IMR-90 (cell line): ENCODE measurements at regions not wholly inside any gene's neighbourhood (a gene's known extent, or its start where the extent isn't known, plus 50 kb on each side); places are given as distances from the start of the nearest gene placed in this dataset.

Source experiments
- ATAC-seq: fragments of 200-7000 bp; cut with Tn5 transposase; 2 replicates; pipeline ENCODE4 v1.9.1; 2020; ENCODE audit warnings: low read depth, mild to moderate bottlenecking, moderate library complexity
- BruUV-seq: library from RNA; stranded (reverse); fragments of 400-500 nt; replicated peaks from 2 replicates; lab custom pipeline; 2021; lab: Mats Ljungman, UMichigan
- CTCF ChIA-PET: fragments of 300-600 bp; formaldehyde crosslinking; extraction: SDS; loops from one replicate; lab custom pipeline; 2021; ENCODE audit warnings: antibody characterized with exemption; lab: Yijun Ruan, JAX
- POLR2A ChIA-PET: fragments of 300-600 bp; sonication (Branson Sonifier 250); formaldehyde crosslinking; loops from one replicate; lab custom pipeline; 2022; ENCODE audit warnings: antibody characterized with exemption; ENCODE audit not compliant: unreplicated experiment; lab: Charles Lee
- DNase-seq: peaks from one replicate; pipeline ENCODE4 v3.0.0; 2013
- H2AFZ ChIP-seq: replicated peaks from 2 replicates; pipeline ENCODE3; 2013; ENCODE audit warnings: low read length, mild to moderate bottlenecking; ENCODE audit not compliant: poor library complexity
- H2AK5ac ChIP-seq: 2 replicates; pipeline ENCODE4 v1.6.1; 2013; ENCODE audit warnings: low read depth, low read length, inconsistent platforms
- H2AK9ac ChIP-seq: replicated peaks from 2 replicates; pipeline ENCODE3; 2013; ENCODE audit warnings: mild to moderate bottlenecking, low read depth, low read length, moderate library complexity; ENCODE audit not compliant: poor library complexity
- H2BK120ac ChIP-seq: 2 replicates; pipeline ENCODE4 v1.6.1; 2013; ENCODE audit warnings: low read depth, low read length, inconsistent platforms
- H2BK15ac ChIP-seq: 3 replicates; pipeline ENCODE4 v1.6.1; 2013; ENCODE audit warnings: low read depth, low read length, inconsistent platforms
- H2BK20ac ChIP-seq: 2 replicates; pipeline ENCODE4 v1.6.1; 2013; ENCODE audit warnings: low read depth, mild to moderate bottlenecking, inconsistent platforms, low read length, moderate library complexity
- H2BK5ac ChIP-seq: 2 replicates; pipeline ENCODE4 v1.6.1; 2013; ENCODE audit warnings: mild to moderate bottlenecking, low read depth, low read length, inconsistent platforms; ENCODE audit not compliant: poor library complexity, severe bottlenecking
- H3K14ac ChIP-seq: replicated peaks from 2 replicates; pipeline ENCODE4 v1.6.1; 2013; ENCODE audit warnings: low read depth, low read length, inconsistent platforms
- H3K18ac ChIP-seq: 2 replicates; pipeline ENCODE4 v1.6.1; 2013; ENCODE audit warnings: low read depth, low read length, control low read depth
- H3K23ac ChIP-seq: 2 replicates; pipeline ENCODE4 v1.6.1; 2013; ENCODE audit warnings: low read depth, low read length, inconsistent platforms
- H3K27ac ChIP-seq: 2 replicates; pipeline ENCODE4 v1.5.1; 2013; ENCODE audit warnings: mild to moderate bottlenecking, control low read depth, low read length; ENCODE audit not compliant: insufficient read depth
- H3K27me3 ChIP-seq: 2 replicates; pipeline ENCODE4 v1.6.1; 2013; ENCODE audit warnings: low read length; ENCODE audit not compliant: control insufficient read depth, insufficient read depth
- H3K36me3 ChIP-seq: 2 replicates; pipeline ENCODE4 v1.6.1; 2013; ENCODE audit warnings: low read length, mixed read lengths; ENCODE audit not compliant: control insufficient read depth, insufficient read depth
- H3K4ac ChIP-seq: 2 replicates; pipeline ENCODE4 v1.6.1; 2013; ENCODE audit warnings: low read depth, low read length, inconsistent platforms
- H3K4me1 ChIP-seq: 2 replicates; pipeline ENCODE4 v1.6.1; 2013; ENCODE audit warnings: low read length, mixed read lengths; ENCODE audit not compliant: control insufficient read depth, insufficient read depth
- H3K4me2 ChIP-seq: 2 replicates; pipeline ENCODE4 v1.6.1; 2013; ENCODE audit warnings: low read depth, mild to moderate bottlenecking, control low read depth, low read length, moderate library complexity
- H3K4me3 ChIP-seq: 2 replicates; pipeline ENCODE4 v1.5.1; 2013; ENCODE audit warnings: low read depth, mild to moderate bottlenecking, control low read depth, low read length, moderate library complexity; ENCODE audit not compliant: insufficient read depth
- H3K56ac ChIP-seq: 2 replicates; pipeline ENCODE4 v1.6.1; 2013; ENCODE audit warnings: low read length, inconsistent platforms; ENCODE audit not compliant: insufficient read depth; ENCODE audit errors: extremely low read depth
- H3K79me1 ChIP-seq, 2 experiments: 2 replicates each; pipeline ENCODE4 v1.6.1; 2013; ENCODE audit warnings: low read length in 2 of 2, inconsistent platforms in 1 of 2, low read depth in 1 of 2
- H3K9ac ChIP-seq: 2 replicates; pipeline ENCODE4 v1.6.1; 2013; ENCODE audit warnings: low read depth, low read length, control low read depth
- H3K9me1 ChIP-seq: 2 replicates; pipeline ENCODE4 v1.6.1; 2013; ENCODE audit warnings: low read length, inconsistent platforms; ENCODE audit not compliant: insufficient read depth
- H3K9me3 ChIP-seq: 2 replicates; pipeline ENCODE4 v1.6.1; 2013; ENCODE audit warnings: low read length; ENCODE audit not compliant: control insufficient read depth, insufficient read depth
- H4K20me1 ChIP-seq: 2 replicates; pipeline ENCODE4 v1.6.1; 2013; ENCODE audit warnings: low read length, inconsistent platforms; ENCODE audit not compliant: insufficient read depth
- H4K5ac ChIP-seq: 2 replicates; pipeline ENCODE4 v1.6.1; 2013; ENCODE audit warnings: mild to moderate bottlenecking, low read depth, low read length, control low read depth
- H4K8ac ChIP-seq, 2 experiments: 2 replicates each; pipeline ENCODE4 v1.6.1; 2013; ENCODE audit warnings: low read depth in 2 of 2, low read length in 2 of 2, control low read depth in 1 of 2, inconsistent platforms in 1 of 2
- H4K91ac ChIP-seq: 2 replicates; pipeline ENCODE4 v1.6.1; 2013; ENCODE audit warnings: low read depth, low read length, inconsistent platforms; ENCODE audit not compliant: insufficient read depth
- BHLHE40 ChIP-seq: fragments of 150-350 bp; IDR thresholded peaks from 2 replicates; pipeline ENCODE4 v1.6.1; 2016; ENCODE audit warnings: mild to moderate bottlenecking, low read depth, low read length
- CEBPB ChIP-seq: IDR thresholded peaks from 2 replicates; pipeline ENCODE4 v1.6.1; 2012; ENCODE audit warnings: low read depth, low read length, improper control_type of control experiment
- CHD1 ChIP-seq: IDR thresholded peaks from 2 replicates; pipeline ENCODE4 v1.6.1; 2012; ENCODE audit warnings: low read depth, low read length, improper control_type of control experiment
- FOS ChIP-seq: fragments of 150-350 bp; IDR thresholded peaks from 2 replicates; pipeline ENCODE4 v1.6.1; 2016; ENCODE audit warnings: low read depth, low read length
- MAFK ChIP-seq: IDR thresholded peaks from 2 replicates; pipeline ENCODE4 v1.6.1; 2012; ENCODE audit warnings: low read depth, low read length, improper control_type of control experiment
- MAZ ChIP-seq: IDR thresholded peaks from 2 replicates; pipeline ENCODE4 v1.6.1; 2012; ENCODE audit warnings: low read depth, mild to moderate bottlenecking, low read length, improper control_type of control experiment, moderate library complexity, borderline replicate concordance
- MXI1 ChIP-seq: IDR thresholded peaks from 2 replicates; pipeline ENCODE4 v1.6.1; 2012; ENCODE audit warnings: low read depth, mild to moderate bottlenecking, low read length, moderate library complexity, borderline replicate concordance
- NFE2L2 ChIP-seq: fragments of 150-350 bp; IDR thresholded peaks from 2 replicates; pipeline ENCODE4 v1.6.1; 2016; ENCODE audit warnings: low read depth, mild to moderate bottlenecking, low read length
- POLR2A ChIP-seq: IDR thresholded peaks from 2 replicates; pipeline ENCODE4 v1.6.1; 2012; ENCODE audit warnings: mild to moderate bottlenecking, low read depth, low read length
- RAD21 ChIP-seq: IDR thresholded peaks from 2 replicates; pipeline ENCODE4 v1.6.1; 2012; ENCODE audit warnings: low read length, improper control_type of control experiment
- RCOR1 ChIP-seq: IDR thresholded peaks from 2 replicates; pipeline ENCODE4 v1.6.1; 2012; ENCODE audit warnings: mild to moderate bottlenecking, low read length, improper control_type of control experiment; ENCODE audit not compliant: insufficient replicate concordance
- RFX5 ChIP-seq: IDR thresholded peaks from 2 replicates; pipeline ENCODE4 v1.8.0; 2012; ENCODE audit warnings: low read depth, mild to moderate bottlenecking, low read length, moderate library complexity
- SMC3 ChIP-seq: fragments of 150-350 bp; IDR thresholded peaks from 2 replicates; pipeline ENCODE4 v1.6.1; 2016; ENCODE audit warnings: low read depth, mild to moderate bottlenecking, antibody characterized with exemption, low read length, moderate library complexity
- whole genome bisulfite sequencing, 2 experiments: methylation state at CpG; one replicate each; pipeline versions ENCODE4 v1.1.5 to v1.1.7; 2013; ENCODE audit warnings: missing lambda C conversion rate in 2 of 2; ENCODE audit not compliant: insufficient read length in 1 of 2; ENCODE audit errors: extremely low coverage in 2 of 2; 5-methylcytosine and 5-hydroxymethylcytosine counted together
- dilution Hi-C: fragments of 300-500 bp; cut with HindIII; formaldehyde crosslinking; loops from one replicate; pipeline ENCODE4 v1.14.3; 2018; ENCODE audit warnings: low sequenced_read_pairs; ENCODE audit not compliant: unreplicated experiment
- in situ Hi-C: fragments of 300-500 bp; cut with MboI; formaldehyde crosslinking; loops from 3 replicates; pipeline ENCODE4 v1.14.3; 2019; ENCODE audit warnings: low sequenced_read_pairs, inconsistent platforms, mixed read lengths
- intact Hi-C: fragments of 100-400 bp; cut with micrococcal nuclease; formaldehyde crosslinking; loops from 2 replicates; pipeline ENCODE4 v1.10.0; 2022
- TF ChIP-seq, protein P1 (sequence below): fragments of 150-350 bp; IDR thresholded peaks from 2 replicates; pipeline ENCODE4 v1.6.1; 2017; ENCODE audit warnings: mild to moderate bottlenecking, antibody characterized with exemption, low read length, low read depth
- TF ChIP-seq, protein P2 (sequence below): conservative IDR thresholded peaks from 2 replicates; pipeline ENCODE4 v1.5.1; 2012; ENCODE audit warnings: mild to moderate bottlenecking, low read depth, low read length, improper control_type of control experiment
- TF ChIP-seq, protein P3 (sequence below): fragments of 150-350 bp; IDR thresholded peaks from 2 replicates; pipeline ENCODE4 v1.6.1; 2016; ENCODE audit warnings: low read depth, mild to moderate bottlenecking, low read length, moderate library complexity, borderline replicate concordance

DNA sequence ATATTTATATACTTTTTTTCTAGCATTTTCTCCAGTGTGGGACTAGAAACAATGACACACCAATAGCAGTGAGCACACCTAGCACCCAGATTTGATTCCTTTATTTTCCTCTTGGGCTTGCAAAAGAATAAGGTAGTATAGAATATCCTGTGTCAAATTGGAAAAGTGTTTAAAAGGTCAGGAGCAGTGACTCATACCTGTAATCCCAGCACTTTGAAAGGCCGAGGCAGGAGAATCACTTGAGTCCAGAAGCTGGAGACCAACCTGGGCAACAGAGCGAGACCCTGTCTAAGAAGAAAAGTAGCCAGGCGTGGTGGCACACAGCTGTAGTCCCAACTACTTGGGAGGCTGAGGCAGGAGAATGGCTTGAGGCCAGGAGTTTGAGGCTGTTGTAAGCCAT, 53.8 kb upstream of the SGPP1 start:
- no peak overlapping the region for H2BK20ac ChIP-seq
- H3K4me1 ChIP-seq, result no peaks in the 10 kb centered on the region
- H2AFZ ChIP-seq, result no peak overlapping the region
- ATAC-seq (no peak), DNase-seq (no peak)
- no peak overlapping the region for H4K91ac ChIP-seq
- no peak overlapping the region for H3K14ac ChIP-seq
- H4K20me1 ChIP-seq, result no peaks in the 10 kb centered on the region
- in situ Hi-C loops, result loop anchor here (25.0 kb wide), 1 partner anchor 1619 kb away; no protein-coding TSS in a partner anchor
- no peak overlapping the region for H3K9ac ChIP-seq
- H3K4me2 ChIP-seq, result no peak overlapping the region
- H2BK15ac ChIP-seq, result no peak overlapping the region
- H3K4ac ChIP-seq, result no peak overlapping the region
- no peaks in the 10 kb centered on the region for H3K9me3 ChIP-seq
- H3K36me3 ChIP-seq, result no peaks in the 10 kb centered on the region
- no peaks in the 10 kb centered on the region for H3K27me3 ChIP-seq
- H3K79me1 ChIP-seq, result no peaks in the 10 kb centered on the region
- ChIA-PET CTCF (no interaction called here), POLR2A (no interaction called here)
- no peak overlapping the region for H4K8ac ChIP-seq
- no peak overlapping the region for H2AK9ac ChIP-seq
- no peak overlapping the region for H3K18ac ChIP-seq
- no peak overlapping the region for H2BK120ac ChIP-seq
- no peak overlapping the region for H3K23ac ChIP-seq
- no peak overlapping the region for H3K4me3 ChIP-seq
- no peak overlapping the region for H2AK5ac ChIP-seq
- dilution Hi-C loops, result no loop called here
- H2BK5ac ChIP-seq, result no peak overlapping the region
- TF ChIP-seq MAZ (no peak), RCOR1 (no peak), POLR2A (no peak), CEBPB (no peak), MXI1 (no peak), SMC3 (no peak), MAFK (no peak), CHD1 (no peak), RFX5 (no peak), FOS (no peak), RAD21 (no peak), BHLHE40 (no peak), NFE2L2 (no peak)
- TF ChIP-seq, protein P1, sequence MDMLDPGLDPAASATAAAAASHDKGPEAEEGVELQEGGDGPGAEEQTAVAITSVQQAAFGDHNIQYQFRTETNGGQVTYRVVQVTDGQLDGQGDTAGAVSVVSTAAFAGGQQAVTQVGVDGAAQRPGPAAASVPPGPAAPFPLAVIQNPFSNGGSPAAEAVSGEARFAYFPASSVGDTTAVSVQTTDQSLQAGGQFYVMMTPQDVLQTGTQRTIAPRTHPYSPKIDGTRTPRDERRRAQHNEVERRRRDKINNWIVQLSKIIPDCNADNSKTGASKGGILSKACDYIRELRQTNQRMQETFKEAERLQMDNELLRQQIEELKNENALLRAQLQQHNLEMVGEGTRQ, result no peak
- TF ChIP-seq, protein P2, sequence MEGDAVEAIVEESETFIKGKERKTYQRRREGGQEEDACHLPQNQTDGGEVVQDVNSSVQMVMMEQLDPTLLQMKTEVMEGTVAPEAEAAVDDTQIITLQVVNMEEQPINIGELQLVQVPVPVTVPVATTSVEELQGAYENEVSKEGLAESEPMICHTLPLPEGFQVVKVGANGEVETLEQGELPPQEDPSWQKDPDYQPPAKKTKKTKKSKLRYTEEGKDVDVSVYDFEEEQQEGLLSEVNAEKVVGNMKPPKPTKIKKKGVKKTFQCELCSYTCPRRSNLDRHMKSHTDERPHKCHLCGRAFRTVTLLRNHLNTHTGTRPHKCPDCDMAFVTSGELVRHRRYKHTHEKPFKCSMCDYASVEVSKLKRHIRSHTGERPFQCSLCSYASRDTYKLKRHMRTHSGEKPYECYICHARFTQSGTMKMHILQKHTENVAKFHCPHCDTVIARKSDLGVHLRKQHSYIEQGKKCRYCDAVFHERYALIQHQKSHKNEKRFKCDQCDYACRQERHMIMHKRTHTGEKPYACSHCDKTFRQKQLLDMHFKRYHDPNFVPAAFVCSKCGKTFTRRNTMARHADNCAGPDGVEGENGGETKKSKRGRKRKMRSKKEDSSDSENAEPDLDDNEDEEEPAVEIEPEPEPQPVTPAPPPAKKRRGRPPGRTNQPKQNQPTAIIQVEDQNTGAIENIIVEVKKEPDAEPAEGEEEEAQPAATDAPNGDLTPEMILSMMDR, result no peak
- TF ChIP-seq, protein P3, sequence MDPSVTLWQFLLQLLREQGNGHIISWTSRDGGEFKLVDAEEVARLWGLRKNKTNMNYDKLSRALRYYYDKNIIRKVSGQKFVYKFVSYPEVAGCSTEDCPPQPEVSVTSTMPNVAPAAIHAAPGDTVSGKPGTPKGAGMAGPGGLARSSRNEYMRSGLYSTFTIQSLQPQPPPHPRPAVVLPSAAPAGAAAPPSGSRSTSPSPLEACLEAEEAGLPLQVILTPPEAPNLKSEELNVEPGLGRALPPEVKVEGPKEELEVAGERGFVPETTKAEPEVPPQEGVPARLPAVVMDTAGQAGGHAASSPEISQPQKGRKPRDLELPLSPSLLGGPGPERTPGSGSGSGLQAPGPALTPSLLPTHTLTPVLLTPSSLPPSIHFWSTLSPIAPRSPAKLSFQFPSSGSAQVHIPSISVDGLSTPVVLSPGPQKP, result no peak
- no peak overlapping the region for H3K27ac ChIP-seq
- WGBS, 2 experiments, result no CpG with 5 or more reads among the region's 3 CpGs
- no peak overlapping the region for H3K56ac ChIP-seq
- intact Hi-C loops, result no loop called here
- no peaks in the 10 kb centered on the region for H3K9me1 ChIP-seq
- H4K5ac ChIP-seq, result no peak overlapping the region
- no TSS peak for BruUV-seq
